GM21737 (cell line): ENCODE measurements at regions not wholly inside any gene's neighbourhood (a gene's known extent, or its start where the extent isn't known, plus 50 kb on each side); places are given as distances from the start of the nearest gene placed in this dataset.
"Not testable (repeated sequence)": the region's sequence is repeated elsewhere in the genome, so short reads cannot be mapped to it uniquely, and the experiment has no call there.

Experiments used
- ATAC-seq: cut with Tn5 transposase; IDR thresholded peaks from one replicate; pipeline ENCODE4 v1.9.1; 2021; ENCODE audit warnings: mild to moderate bottlenecking, moderate library complexity; ENCODE audit not compliant: unreplicated experiment

- ATAC-seq: no peak
Observed at GRCh38 chr11:87575088-87575487, 537.4 kb downstream of the TMEM135 start.

GRCh38 chr11:87574193-87574592 lies 536.5 kb downstream of the TMEM135 start:
- no peak for ATAC-seq

GRCh38 chr11:87573708-87574107 lies 536.0 kb downstream of the TMEM135 start:
- no peak for ATAC-seq

GRCh38 chr11:87572881-87573280 lies 535.1 kb downstream of the TMEM135 start:
- ATAC-seq: no peak

- no peak for ATAC-seq
Observed at GRCh38 chr11:87560352-87560751, 522.6 kb downstream of the TMEM135 start.

GRCh38 chr11:87559852-87560251 lies 522.1 kb downstream of the TMEM135 start:
- ATAC-seq: not testable (repeated sequence)

- no peak for ATAC-seq
Observed at GRCh38 chr11:87555101-87555500, 517.4 kb downstream of the TMEM135 start.

- no peak for ATAC-seq
Observed at GRCh38 chr11:87548797-87549196, 511.1 kb downstream of the TMEM135 start.

GRCh38 chr11:87545858-87546257 lies 508.1 kb downstream of the TMEM135 start:
- no peak for ATAC-seq

- no peak for ATAC-seq
Observed at GRCh38 chr11:87539596-87539995, 501.9 kb downstream of the TMEM135 start.

GRCh38 chr11:87536565-87536964 lies 498.8 kb downstream of the TMEM135 start:
- no peak for ATAC-seq

GRCh38 chr11:87536016-87536415 lies 498.3 kb downstream of the TMEM135 start:
- ATAC-seq: no peak

GRCh38 chr11:87535513-87535912 lies 497.8 kb downstream of the TMEM135 start:
- ATAC-seq: no peak

GRCh38 chr11:87531835-87532234 lies 494.1 kb downstream of the TMEM135 start:
- not testable (repeated sequence) for ATAC-seq

GRCh38 chr11:87529486-87529885 lies 491.8 kb downstream of the TMEM135 start:
- ATAC-seq: no peak

GRCh38 chr11:87528752-87529151 lies 491.0 kb downstream of the TMEM135 start:
- ATAC-seq: no peak

GRCh38 chr11:87523276-87523675 lies 485.5 kb downstream of the TMEM135 start:
- no peak for ATAC-seq

GRCh38 chr11:87518266-87518665 lies 480.5 kb downstream of the TMEM135 start:
- ATAC-seq: no peak

- no peak for ATAC-seq
Observed at GRCh38 chr11:87517351-87517750, 479.6 kb downstream of the TMEM135 start.

- ATAC-seq: not testable (repeated sequence)
Observed at GRCh38 chr11:87507722-87508121, 470.0 kb downstream of the TMEM135 start.

GRCh38 chr11:87506946-87507345 lies 469.2 kb downstream of the TMEM135 start:
- not testable (repeated sequence) for ATAC-seq

- ATAC-seq: no peak
Observed at GRCh38 chr11:87501388-87501787, 463.7 kb downstream of the TMEM135 start.

- ATAC-seq: not testable (repeated sequence)
Observed at GRCh38 chr11:87494936-87495335, 457.2 kb downstream of the TMEM135 start.

- ATAC-seq: not testable (repeated sequence)
Observed at GRCh38 chr11:87494026-87494425, 456.3 kb downstream of the TMEM135 start.
